Inflammatory macrophage (primary cell): ENCODE measurements at regions not wholly inside any gene's neighbourhood (a gene's known extent, or its start where the extent isn't known, plus 50 kb on each side); places are given as distances from the start of the nearest gene placed in this dataset.

ENCODE experiments used
- DNase-seq, 2 donors: peaks; one replicate each; pipeline ENCODE4 v3.0.0-alpha.2; 2020 to 2022

- DNase-seq: no peak
These were observed 521.0 kb downstream of the SOX11 start for GRCh38 chr2:6213056-6213780.

DNA sequence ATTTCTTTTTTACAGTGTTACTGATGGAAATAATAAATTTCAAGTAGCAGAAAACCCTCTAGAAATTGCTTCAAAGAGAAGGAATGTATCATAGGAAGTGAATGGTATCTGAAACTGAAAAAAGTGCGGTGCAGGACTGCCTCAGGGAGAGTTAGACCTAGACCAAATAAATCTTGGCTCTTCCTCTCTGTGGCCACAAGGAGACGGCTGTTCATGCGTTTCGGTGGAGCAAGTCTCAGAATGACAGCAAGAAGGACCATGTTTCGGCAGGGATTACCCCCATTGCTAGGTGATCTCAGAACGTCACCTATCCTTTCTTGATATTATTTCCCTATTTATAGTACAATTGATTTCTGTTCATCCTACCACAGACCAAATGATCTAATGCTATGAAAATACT lies 522.3 kb downstream of the SOX11 start:
- no peak for DNase-seq

- no peak for DNase-seq
These were observed 522.9 kb downstream of the SOX11 start for GRCh38 chr2:6215053-6215452.

- no peak for DNase-seq
These were observed 524.0 kb downstream of the SOX11 start for GRCh38 chr2:6216234-6216633.

DNA sequence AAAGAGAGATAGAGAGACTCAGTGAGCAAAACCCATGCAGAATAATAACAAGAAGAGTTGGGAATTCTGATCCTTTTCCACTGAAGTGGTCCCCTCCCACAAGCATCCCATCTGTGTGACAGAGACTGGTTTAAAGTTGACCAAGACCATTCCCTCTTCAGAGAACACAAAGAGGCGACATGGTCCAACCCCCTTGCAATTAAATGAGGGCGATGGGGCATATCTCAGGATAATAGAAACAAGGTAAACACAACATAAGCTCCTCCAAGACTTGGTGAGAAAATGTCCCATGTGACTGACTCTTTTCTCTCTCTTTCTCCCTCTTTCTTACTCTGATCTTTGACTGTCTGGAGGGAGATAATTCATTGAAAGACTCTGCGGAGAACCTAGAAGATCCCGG lies 526.7 kb downstream of the SOX11 start:
- no peak for DNase-seq

DNA sequence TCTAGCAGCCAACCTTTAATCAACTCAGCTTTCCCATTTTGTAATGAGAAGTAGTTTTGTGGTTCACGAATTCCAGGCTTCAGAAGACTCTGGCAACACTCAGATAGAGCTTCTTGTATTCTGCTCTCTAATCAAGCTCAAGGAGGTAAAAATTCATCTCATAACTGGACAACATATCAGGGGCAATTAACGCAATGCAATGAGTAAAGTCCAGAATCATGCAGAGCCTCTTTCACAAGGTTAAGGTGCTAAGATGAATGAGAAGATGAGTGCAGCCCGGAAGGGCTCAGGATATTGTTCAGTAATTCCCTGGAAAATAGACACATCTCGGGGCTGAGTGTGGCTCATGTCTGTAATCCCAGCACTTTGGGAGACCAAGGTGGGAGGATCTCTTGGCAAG lies 527.7 kb downstream of the SOX11 start:
- DNase-seq: no peak

- DNase-seq: no peak
These were observed 530.1 kb downstream of the SOX11 start for GRCh38 chr2:6222296-6222695.

DNA sequence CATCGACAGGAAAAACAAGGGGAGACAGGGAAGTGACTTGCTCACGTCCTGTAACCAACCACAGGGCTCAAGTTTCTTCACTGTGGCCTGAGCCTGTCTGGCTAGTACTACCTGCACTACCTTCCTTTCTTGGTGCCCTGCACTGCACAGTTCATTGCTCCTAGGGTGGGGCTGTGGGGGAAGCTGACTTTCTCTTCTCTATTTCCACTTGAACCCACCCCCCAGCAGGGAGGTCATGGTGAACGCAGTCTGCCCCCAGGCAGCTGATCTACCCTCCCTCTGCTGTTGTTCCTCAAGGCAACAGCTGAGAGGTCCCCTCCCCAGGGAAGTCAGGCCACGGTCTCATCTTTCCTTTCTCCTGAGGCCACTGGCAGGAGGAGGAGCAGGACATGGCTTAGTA lies 532.1 kb downstream of the SOX11 start:
- no peak for DNase-seq

- DNase-seq: no peak
These were observed 536.1 kb downstream of the SOX11 start for GRCh38 chr2:6228251-6228650.

GRCh38 chr2:6231166-6231565 lies 539.0 kb downstream of the SOX11 start:
- DNase-seq: no peak

DNA sequence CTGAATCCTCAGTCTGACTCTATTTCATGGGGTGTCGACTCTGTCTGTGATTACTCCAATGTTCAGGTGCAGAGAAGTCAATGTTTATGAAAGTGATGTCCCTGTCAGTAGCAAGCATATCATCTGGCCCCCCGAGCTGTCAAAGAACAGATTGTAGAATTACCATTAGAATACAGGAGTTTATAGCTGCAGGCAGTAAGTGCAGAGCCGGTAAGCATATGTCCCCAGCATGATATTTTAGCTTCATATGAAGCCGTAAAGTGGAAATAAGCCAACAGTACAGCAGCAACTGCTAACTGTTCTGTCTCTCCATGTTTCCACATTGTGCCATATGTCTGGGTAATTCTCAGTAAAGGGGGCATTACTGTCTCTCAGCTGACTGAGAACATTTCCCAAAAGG lies 541.8 kb downstream of the SOX11 start:
- no peak for DNase-seq

GRCh38 chr2:6234702-6235101 lies 542.5 kb downstream of the SOX11 start:
- no peak for DNase-seq

- DNase-seq: no peak
These were observed 544.1 kb downstream of the SOX11 start for GRCh38 chr2:6236317-6236716.

DNA sequence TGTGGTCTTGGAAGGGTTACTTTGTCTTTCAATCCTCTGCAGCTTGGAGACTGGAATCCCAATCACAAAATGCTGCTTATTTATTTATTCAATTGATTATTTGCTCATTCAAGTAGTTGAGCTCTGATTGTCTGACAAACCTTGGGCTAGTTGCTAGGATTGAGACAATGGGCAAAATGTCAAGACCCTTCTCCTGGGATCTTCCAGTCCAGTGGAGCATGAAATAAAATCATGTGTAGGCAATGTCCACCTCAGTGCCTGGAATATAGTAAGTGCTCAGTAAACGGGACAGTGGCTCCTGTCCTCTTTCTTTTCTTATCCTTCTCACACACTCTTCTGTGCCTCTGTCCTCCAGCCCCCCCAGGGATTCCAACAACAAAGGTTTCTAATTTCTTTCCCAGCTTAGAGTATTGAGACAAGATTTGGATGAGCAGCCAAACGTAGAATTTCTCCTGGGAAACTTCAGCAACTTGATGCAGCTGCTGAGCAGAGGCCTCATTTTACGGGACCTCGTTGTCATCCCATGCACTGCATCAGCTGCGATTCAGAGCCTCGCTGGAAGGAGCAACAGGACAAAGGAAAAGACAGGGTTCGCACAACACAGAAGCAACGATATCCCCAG lies 545.0 kb downstream of the SOX11 start:
- no peak for DNase-seq

DNA sequence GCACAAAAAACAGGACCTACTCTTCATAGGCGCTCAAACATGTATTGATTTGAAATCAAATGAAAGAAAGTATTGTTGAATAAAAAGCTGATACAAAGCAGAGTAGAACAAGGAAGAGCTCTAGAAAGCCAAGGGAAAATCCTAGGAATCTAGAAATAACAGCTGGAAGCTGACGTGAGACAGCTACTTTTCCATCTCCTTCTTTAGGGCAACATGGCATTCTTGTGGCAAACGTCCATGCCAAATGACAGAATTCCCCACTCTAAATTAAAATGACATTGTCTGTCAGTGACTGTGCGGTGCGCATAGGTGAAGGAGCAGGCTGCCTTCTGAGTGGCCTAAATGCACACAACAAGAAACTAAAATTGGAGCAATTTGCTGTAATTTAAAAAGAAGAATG lies 557.4 kb downstream of the SOX11 start:
- no peak for DNase-seq

- DNase-seq: no peak
These were observed 562.3 kb downstream of the SOX11 start for GRCh38 chr2:6254441-6254840.

GRCh38 chr2:6264198-6264597 lies 572.0 kb downstream of the SOX11 start:
- DNase-seq: no peak

DNA sequence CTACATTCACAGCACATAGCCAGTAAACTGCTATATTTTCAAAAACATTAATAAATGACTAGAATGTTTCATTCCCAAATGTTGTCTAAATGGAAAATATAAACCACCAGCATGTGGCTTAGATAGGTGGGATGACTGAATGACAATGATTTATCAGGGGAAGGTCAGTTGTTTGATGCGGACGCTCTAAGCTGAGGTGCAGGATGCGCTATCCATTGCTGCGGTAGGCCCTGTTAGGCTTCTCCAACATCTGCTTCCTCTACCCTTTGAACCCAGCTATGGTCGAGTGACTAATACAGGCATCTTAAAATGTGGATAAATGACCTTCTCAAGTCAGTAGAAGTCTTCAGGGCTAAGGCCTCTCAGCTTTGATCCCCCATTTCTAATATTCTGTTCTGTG lies 584.2 kb downstream of the CMPK2 start:
- DNase-seq: no peak

GRCh38 chr2:6283259-6283658 lies 582.4 kb downstream of the CMPK2 start:
- no peak for DNase-seq

- DNase-seq: no peak
These were observed 578.3 kb downstream of the CMPK2 start for GRCh38 chr2:6287406-6287805.

GRCh38 chr2:6288791-6289190 lies 576.9 kb downstream of the CMPK2 start:
- no peak for DNase-seq

DNA sequence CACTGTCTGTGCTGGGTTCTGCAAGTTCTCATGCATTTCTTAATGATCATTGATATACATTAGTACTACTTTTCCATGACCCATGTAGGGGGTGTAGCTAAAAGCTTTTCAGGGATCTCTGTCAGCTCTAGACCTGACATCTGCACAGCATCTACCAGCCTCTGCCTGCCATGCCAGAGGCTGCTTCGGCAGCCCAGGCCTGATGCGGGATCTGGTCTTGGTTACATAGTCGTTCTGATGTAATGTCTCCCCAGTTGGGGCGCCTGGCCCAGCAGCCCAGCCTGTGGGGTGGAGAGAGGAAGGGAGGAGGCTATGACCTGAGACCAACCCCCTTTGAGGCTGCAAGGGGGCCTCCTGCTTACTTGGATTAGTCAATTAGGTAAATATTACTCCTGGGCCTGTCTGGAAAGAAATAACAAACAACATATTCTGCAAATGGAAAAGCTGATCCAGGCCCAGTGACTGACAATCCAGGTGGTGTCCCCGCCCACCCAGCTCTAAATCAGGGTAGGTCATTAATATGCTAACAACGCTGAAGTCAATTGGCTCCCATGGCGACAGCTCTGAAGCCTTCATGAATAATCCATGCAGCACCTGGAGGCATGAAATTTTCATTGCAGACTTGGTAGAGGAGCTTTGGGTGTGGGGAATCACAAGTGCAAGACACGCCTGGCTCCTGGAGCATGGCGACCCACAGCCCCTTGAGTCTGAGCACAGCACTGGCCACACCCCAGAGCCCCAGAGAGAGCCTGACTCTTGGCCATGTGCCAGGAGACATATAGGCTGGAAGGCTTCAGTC lies 575.3 kb downstream of the CMPK2 start:
- no peak for DNase-seq

DNA sequence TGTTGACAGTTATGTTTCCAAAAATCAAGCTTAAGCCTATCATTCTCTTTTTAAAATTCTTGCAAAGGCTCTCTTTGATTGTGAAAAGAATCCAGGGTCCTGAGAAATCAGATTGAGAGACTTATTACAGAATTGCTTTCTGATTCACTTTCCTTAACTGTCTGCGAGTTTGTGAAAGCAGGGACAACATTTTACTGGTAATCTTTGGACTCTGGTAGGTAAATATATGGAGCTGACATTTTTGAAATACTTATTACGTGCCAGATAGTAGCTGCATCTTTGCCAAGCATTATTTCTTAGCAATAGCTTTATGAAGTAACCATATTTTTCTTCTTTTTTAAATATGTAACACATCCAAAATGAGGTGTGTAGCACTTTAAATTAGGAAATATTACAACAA lies 570.9 kb downstream of the CMPK2 start:
- no peak for DNase-seq

- DNase-seq: no peak
These were observed 568.5 kb downstream of the CMPK2 start for GRCh38 chr2:6297238-6297637.
